GM21423 (cell line): ENCODE measurements at regions not wholly inside any gene's neighbourhood (a gene's known extent, or its start where the extent isn't known, plus 50 kb on each side); places are given as distances from the start of the nearest gene placed in this dataset.
"Not testable (repeated sequence)": the region's sequence is repeated elsewhere in the genome, so short reads cannot be mapped to it uniquely, and the experiment has no call there.

Experiments
- ATAC-seq: cut with Tn5 transposase; IDR thresholded peaks from one replicate; pipeline ENCODE4 v1.9.1; 2021; ENCODE audit warnings: mild to moderate bottlenecking, moderate library complexity; ENCODE audit not compliant: unreplicated experiment

GRCh38 chr5:163569284-163569683 lies 63.9 kb downstream of the MAT2B start:
- ATAC-seq: no peak

GRCh38 chr5:163571744-163572143 lies 66.3 kb downstream of the MAT2B start:
- no peak for ATAC-seq

GRCh38 chr5:163574472-163575440 lies 69.3 kb downstream of the MAT2B start:
- ATAC-seq: no peak

- no peak for ATAC-seq
Observed at GRCh38 chr5:163578652-163579051, 73.2 kb downstream of the MAT2B start.

- ATAC-seq: no peak
Observed at GRCh38 chr5:163579729-163580128, 74.3 kb downstream of the MAT2B start.

GRCh38 chr5:163580516-163580915 lies 75.1 kb downstream of the MAT2B start:
- ATAC-seq: no peak

GRCh38 chr5:163583491-163584153 lies 78.2 kb downstream of the MAT2B start:
- ATAC-seq: not testable (repeated sequence)

- ATAC-seq: no peak
Observed at GRCh38 chr5:163585206-163585605, 79.8 kb downstream of the MAT2B start.

- ATAC-seq: no peak
Observed at GRCh38 chr5:163586531-163586956, 81.1 kb downstream of the MAT2B start.

- ATAC-seq: no peak
Observed at GRCh38 chr5:163594951-163595350, 89.5 kb downstream of the MAT2B start.

GRCh38 chr5:163595932-163596607 lies 90.7 kb downstream of the MAT2B start:
- ATAC-seq: no peak

- ATAC-seq: no peak
Observed at GRCh38 chr5:163596608-163597315, 91.3 kb downstream of the MAT2B start.

- ATAC-seq: no peak
Observed at GRCh38 chr5:163604013-163604412, 98.6 kb downstream of the MAT2B start.

- ATAC-seq: no peak
Observed at GRCh38 chr5:163607256-163607655, 101.8 kb downstream of the MAT2B start.

GRCh38 chr5:163608621-163609020 lies 103.2 kb downstream of the MAT2B start:
- ATAC-seq: no peak

GRCh38 chr5:163609910-163610309 lies 104.5 kb downstream of the MAT2B start:
- no peak for ATAC-seq

GRCh38 chr5:163612358-163613149 lies 107.1 kb downstream of the MAT2B start:
- no peak for ATAC-seq

GRCh38 chr5:163613150-163613442 lies 107.7 kb downstream of the MAT2B start:
- ATAC-seq: no peak

GRCh38 chr5:163614787-163615186 lies 109.4 kb downstream of the MAT2B start:
- no peak for ATAC-seq

- no peak for ATAC-seq
Observed at GRCh38 chr5:163619273-163619934, 114.0 kb downstream of the MAT2B start.
